WERI-Rb-1 (cell line): ENCODE measurements at regions not wholly inside any gene's neighbourhood (a gene's known extent, or its start where the extent isn't known, plus 50 kb on each side); places are given as distances from the start of the nearest gene placed in this dataset.

Experiments used
- DNase-seq: peaks from one replicate; pipeline ENCODE4 v3.0.0-alpha.2; 2020
- H3K27ac ChIP-seq: fragments of 250-450 bp; sonication (Bioruptor Pico); 2 replicates; pipeline ENCODE4 v1.5.1; 2020; ENCODE audit warnings: mild to moderate bottlenecking, moderate library complexity
- H3K27me3 ChIP-seq: fragments of 250-450 bp; sonication (Bioruptor Pico); 2 replicates; pipeline ENCODE4 v1.5.1; 2021; ENCODE audit warnings: mild to moderate bottlenecking, low read depth, moderate library complexity; ENCODE audit not compliant: insufficient read depth, severe bottlenecking
- H3K36me3 ChIP-seq: fragments of 250-450 bp; sonication (Bioruptor Pico); 2 replicates; pipeline ENCODE4 v1.5.1; 2020; ENCODE audit warnings: mild to moderate bottlenecking, moderate library complexity
- H3K4me3 ChIP-seq: 2 replicates; pipeline ENCODE4 v1.5.1; 2011; ENCODE audit warnings: low read depth, mild to moderate bottlenecking, control low read depth, low read length
- H3K9me3 ChIP-seq: fragments of 250-450 bp; sonication (Bioruptor Pico); 2 replicates; pipeline ENCODE4 v1.5.1; 2021; ENCODE audit warnings: mild to moderate bottlenecking, moderate library complexity; ENCODE audit not compliant: severe bottlenecking
- TF ChIP-seq, protein P1 (sequence below): IDR thresholded peaks from 2 replicates; pipeline ENCODE4 v1.5.1; 2011; ENCODE audit warnings: low read depth, mild to moderate bottlenecking, control low read depth, inconsistent platforms, low read length

DNA sequence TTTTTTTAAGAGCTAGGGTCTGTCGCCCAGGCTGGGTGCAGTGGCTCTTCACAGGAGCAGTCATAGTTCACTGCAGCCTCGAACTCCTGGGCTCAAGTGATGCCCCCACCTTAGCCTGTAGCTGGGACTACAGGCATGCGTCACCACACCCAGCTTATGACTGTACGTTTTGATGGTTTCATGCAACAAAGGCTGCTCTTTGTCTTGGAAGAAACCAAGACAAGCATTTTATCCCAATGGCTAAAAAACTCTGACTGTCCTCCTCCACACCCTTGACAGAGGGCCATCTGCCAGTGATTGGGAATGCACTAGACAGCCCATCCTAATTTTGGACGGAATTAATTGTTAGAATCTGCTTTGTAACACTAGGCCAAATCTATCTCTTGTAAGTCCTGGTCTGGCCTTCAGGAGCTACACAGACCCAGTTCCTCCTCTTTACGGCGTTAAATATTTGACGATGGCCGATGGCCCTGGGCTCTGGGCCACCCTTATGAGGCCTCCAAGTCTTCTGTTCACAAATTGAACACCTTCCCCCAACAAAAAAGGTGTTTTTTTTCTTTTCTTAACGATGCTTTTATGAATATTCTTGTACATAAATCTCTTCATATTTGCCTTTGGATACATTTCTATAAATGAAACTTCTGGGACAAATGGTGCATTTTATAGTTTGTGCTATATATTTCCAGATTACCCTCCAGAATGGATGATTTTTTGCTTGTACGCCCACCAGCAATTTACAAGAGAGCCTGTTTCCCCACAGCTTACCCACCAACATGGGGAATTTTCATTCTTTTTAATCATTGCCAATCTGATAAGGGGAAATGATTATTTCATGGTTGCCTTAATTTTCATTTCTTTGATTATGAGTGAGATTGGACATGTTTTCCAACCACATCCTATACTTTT, 104.8 kb upstream of the SLC25A33 start:
- no peak overlapping the region for H3K27ac ChIP-seq
- H3K27me3 ChIP-seq: no peaks in the 10 kb centered on the region
- no peak for DNase-seq
- no peaks in the 10 kb centered on the region for H3K9me3 ChIP-seq
- TF ChIP-seq, protein P1, sequence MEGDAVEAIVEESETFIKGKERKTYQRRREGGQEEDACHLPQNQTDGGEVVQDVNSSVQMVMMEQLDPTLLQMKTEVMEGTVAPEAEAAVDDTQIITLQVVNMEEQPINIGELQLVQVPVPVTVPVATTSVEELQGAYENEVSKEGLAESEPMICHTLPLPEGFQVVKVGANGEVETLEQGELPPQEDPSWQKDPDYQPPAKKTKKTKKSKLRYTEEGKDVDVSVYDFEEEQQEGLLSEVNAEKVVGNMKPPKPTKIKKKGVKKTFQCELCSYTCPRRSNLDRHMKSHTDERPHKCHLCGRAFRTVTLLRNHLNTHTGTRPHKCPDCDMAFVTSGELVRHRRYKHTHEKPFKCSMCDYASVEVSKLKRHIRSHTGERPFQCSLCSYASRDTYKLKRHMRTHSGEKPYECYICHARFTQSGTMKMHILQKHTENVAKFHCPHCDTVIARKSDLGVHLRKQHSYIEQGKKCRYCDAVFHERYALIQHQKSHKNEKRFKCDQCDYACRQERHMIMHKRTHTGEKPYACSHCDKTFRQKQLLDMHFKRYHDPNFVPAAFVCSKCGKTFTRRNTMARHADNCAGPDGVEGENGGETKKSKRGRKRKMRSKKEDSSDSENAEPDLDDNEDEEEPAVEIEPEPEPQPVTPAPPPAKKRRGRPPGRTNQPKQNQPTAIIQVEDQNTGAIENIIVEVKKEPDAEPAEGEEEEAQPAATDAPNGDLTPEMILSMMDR: no peak
- no peaks in the 10 kb centered on the region for H3K36me3 ChIP-seq
- H3K4me3 ChIP-seq: no peak overlapping the region

DNA sequence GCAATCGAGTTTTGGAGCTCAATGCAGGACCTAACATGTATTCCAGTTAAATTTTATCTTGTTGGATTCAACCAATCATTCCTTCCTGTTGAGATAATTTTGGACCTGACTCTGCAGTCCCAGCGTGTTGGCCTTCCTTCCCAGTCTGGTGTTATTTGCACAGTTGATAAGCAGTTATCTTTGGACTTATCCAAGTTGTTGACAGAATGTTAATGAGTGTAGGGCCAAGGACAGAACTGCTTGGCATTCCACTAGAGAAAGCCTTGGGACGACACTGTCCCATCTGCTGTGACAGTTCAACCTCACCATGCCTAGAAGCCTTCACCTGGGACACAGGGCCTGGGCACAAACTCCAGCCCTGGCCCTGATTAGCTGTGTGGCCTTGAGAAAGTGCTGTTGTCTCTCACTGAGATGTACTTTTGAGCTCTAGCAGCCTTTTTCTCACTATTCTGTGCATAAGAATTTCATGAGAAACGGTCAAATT, 104.1 kb upstream of the SLC25A33 start:
- Histone ChIP-seq H3K36me3 (no peaks in the 10 kb centered on the region), H3K4me3 (no peak overlapping the region), H3K9me3 (no peaks in the 10 kb centered on the region), H3K27ac (no peak overlapping the region), H3K27me3 (no peaks in the 10 kb centered on the region)
- TF ChIP-seq, protein P1: no peak
- no peak for DNase-seq

DNA sequence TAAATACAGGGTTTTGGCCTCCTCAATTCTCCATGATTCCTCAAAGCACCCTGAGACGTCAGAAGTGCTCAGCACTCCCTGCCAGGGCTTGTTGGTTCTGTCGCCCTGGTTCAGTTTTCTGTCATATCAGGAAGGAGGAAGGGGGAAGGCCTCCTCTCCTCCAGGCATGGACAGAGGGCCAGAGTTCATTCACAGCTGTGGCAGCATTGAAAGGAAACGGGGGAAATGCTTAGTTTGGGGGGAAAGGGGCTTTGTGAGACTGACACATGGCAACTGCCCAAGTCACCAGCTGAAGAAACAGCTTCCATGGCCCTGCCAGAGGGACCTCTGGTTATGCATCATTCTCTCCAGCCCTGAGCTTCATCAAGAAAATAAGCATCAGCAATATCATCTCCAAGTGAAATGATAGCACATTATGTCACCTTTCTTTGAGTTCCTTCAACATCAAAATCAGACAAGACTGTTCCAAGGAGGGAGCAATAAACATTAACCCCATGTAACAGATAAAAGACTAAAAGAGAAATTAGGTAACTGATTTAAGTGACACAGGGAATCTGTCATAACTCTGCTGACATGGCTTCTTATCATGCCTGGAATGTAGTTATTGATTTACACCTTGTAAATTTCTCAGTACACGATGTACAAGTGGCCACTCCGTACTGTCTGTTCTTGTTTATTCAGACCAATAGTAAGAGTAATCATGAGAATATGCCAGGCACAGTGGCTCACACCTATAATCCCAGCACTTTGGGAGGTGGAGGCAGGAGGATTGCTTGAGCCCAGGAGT, 103.2 kb upstream of the SLC25A33 start:
- TF ChIP-seq, protein P1: no peak
- DNase-seq: no peak
- Histone ChIP-seq H3K4me3 (no peak overlapping the region), H3K36me3 (no peaks in the 10 kb centered on the region), H3K27me3 (no peaks in the 10 kb centered on the region), H3K27ac (no peak overlapping the region), H3K9me3 (no peaks in the 10 kb centered on the region)

DNA sequence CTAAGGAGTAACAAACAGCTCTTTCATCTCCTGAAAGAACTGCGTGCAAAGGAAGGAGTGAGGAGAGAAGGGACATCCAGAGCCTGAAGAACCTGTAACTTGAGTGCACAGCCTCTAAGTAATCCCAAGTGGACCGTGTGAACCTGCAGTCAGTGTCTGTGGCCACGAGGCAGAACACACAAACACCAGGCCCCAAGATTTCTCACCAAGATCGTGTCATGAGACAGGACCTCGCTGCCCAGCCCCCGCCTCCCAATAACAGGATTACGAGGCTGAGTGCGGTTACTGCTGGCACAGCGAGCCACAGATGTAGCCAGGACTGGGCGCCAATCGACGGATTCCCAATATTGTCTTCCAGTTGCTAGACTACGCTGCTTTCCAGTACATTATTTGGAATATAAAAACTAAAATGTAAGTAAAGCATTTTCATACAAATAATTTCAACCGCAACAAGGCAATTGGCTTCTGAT, 101.3 kb upstream of the SLC25A33 start:
- TF ChIP-seq, protein P1: no peak
- peak overlapping the region; percentile 28; the same call in 1 of the 2 replicates for H3K27ac ChIP-seq
- H3K27me3 ChIP-seq: no peaks in the 10 kb centered on the region
- no peak overlapping the region for H3K4me3 ChIP-seq
- no peaks in the 10 kb centered on the region for H3K9me3 ChIP-seq
- DNase-seq: no peak
- no peaks in the 10 kb centered on the region for H3K36me3 ChIP-seq

DNA sequence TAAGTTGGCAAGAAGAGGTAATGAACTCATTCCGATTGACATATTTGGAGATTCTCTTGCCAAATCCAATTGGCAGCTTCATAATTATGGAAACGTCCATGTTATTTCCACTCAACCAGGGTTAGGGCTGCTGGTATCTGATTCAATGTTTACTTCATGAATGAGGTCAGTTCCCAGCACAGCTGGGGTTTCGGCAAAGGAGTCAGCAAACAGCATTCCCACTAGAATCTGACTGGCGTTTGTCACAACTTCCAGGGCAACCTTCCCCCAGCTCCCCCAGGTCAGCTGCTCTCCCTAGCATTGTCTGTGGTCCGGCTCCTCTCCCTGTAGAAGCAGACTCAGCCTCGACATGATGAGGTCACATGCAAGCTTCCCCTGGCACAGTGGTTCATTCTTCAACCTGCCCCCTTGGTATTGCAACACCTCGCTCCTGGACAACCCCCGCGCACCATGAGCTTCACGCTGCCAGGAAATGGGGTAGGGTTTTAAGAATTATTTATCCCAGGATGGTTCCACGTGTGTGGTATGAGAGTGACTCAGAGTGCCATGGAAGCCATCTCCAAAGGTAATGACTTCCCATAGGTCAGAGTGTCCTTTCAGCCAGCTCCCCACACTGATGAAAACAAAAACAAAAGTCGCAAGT, 100.7 kb upstream of the SLC25A33 start:
- TF ChIP-seq, protein P1: no peak
- no peaks in the 10 kb centered on the region for H3K36me3 ChIP-seq
- no peak for DNase-seq
- H3K9me3 ChIP-seq: no peaks in the 10 kb centered on the region
- no peak overlapping the region for H3K4me3 ChIP-seq
- H3K27me3 ChIP-seq: no peaks in the 10 kb centered on the region
- H3K27ac ChIP-seq: no peak overlapping the region
